MM.1S (cell line): ENCODE measurements at regions not wholly inside any gene's neighbourhood (a gene's known extent, or its start where the extent isn't known, plus 50 kb on each side); places are given as distances from the start of the nearest gene placed in this dataset.

ENCODE experiments used
- CTCF ChIP-seq: fragments of 300-600 bp; sonication (generic); IDR thresholded peaks from 2 replicates; pipeline ENCODE4 v1.5.1; 2016; ENCODE audit warnings: antibody characterized with exemption, low read length, mixed read lengths
- EZH2 ChIP-seq: fragments of 300-600 bp; sonication (generic); optimal IDR thresholded peaks from 2 replicates; pipeline ENCODE3; 2017; ENCODE audit warnings: low read depth, mild to moderate bottlenecking, antibody characterized with exemption, low read length, mixed read lengths
- EZH2phosphoT487 ChIP-seq: fragments of 300-600 bp; sonication (generic); IDR thresholded peaks from 2 replicates; pipeline ENCODE4 v1.6.1; 2018; ENCODE audit warnings: antibody characterized with exemption, low read length

- no peak for TF ChIP-seq CTCF
- TF ChIP-seq EZH2, result no peak
- no peak for TF ChIP-seq EZH2phosphoT487
Observed at GRCh38 chr10:130439766-130440165, 303.6 kb downstream of the GLRX3 start.
